NOMO-1 treated with DMSO at 0.1 percent for 48 hours (cell line): ENCODE measurements at regions not wholly inside any gene's neighbourhood (a gene's known extent, or its start where the extent isn't known, plus 50 kb on each side); places are given as distances from the start of the nearest gene placed in this dataset.
"Not testable (repeated sequence)": the region's sequence is repeated elsewhere in the genome, so short reads cannot be mapped to it uniquely, and the experiment has no call there.

Experiments used
- DNase-seq: peaks from one replicate; lab custom pipeline; 2025; ENCODE audit not compliant: unreplicated experiment; lab: John Stamatoyannopoulos, UW

DNA sequence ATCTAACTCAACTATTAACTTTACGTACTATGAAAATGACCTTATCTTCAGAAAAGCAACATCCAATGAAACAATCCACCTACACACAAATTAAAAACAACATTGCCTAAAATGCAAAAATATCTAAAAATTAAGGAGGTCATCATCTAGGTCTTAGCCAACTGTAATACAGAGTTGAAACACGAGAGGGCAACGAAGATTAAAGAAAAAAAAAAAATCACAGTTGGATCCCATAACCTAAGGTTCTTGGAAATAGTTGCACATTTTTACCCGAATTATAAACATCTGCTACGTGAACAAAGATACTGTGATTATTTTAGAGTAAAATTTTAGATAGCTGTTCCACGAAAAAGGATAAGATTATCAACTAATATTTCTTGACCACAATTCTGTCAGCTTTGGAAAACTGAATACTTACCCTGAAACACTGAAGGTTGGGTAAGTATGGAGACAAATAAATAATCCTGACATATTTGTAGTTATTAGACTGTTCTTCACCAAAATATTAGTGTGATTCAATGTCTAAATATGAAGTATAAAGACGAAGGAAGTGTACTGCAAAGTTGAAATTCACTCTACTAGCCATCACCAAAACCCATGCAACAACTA lies 88.0 kb upstream of the AK4 start:
- DNase-seq = peak; percentile 19

DNA sequence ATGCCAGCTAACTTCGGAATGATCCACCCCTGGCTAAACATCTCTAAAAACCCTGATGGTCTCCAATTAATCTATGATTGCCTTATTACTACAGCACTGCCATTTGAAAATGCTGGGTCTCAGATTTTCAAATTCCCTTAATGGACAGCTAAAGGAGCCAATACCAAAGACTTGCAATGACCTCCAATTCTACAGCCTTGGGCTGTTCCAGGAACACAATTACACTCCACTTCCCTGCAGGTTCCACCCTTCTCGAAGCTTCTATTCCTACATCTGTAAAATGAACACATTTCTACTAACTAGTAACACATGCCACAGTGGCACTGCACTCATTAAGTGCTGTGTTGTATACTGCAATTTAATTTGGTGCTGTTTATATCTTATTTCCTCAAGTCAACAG lies 85.7 kb upstream of the AK4 start:
- no peak for DNase-seq

DNA sequence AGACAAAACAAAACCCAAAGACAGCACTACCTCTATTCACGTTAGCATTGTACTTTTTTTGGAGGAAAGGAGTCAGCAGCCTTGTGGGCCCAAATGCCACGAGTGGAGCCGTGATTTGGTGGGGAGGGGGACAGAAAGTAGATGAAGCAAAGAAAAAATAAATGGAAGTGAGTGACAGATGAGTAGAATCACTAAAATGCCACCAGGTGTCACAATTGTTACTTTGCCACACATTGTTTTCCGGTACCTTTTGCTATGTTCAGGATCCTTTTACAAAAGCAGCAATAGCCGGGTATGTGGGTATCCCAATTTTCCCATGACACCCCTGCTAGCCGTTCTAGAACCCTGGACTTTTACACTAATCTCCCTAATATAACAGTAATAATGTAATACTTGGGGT lies 85.0 kb upstream of the AK4 start:
- DNase-seq = peak; percentile 3

DNA sequence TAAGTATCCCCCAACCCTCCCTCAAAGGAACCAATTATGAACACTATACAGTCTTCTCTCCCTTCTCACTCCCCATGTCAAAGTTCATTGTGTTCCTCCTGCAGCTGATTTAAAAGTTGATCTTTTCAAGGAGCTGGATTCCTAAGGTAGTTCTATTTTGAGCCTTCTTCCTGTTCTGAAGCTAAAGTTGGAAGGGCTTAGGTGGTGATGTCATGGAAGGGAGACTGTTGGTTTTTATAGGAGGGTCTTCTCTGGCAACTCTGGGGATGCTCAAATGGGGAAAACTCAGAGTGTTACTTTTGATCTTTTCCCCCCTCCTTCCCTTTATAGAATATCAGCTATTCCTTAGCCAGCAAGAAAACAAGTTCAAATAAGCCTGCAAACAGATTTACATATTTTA lies 83.0 kb upstream of the AK4 start:
- no peak for DNase-seq

DNA sequence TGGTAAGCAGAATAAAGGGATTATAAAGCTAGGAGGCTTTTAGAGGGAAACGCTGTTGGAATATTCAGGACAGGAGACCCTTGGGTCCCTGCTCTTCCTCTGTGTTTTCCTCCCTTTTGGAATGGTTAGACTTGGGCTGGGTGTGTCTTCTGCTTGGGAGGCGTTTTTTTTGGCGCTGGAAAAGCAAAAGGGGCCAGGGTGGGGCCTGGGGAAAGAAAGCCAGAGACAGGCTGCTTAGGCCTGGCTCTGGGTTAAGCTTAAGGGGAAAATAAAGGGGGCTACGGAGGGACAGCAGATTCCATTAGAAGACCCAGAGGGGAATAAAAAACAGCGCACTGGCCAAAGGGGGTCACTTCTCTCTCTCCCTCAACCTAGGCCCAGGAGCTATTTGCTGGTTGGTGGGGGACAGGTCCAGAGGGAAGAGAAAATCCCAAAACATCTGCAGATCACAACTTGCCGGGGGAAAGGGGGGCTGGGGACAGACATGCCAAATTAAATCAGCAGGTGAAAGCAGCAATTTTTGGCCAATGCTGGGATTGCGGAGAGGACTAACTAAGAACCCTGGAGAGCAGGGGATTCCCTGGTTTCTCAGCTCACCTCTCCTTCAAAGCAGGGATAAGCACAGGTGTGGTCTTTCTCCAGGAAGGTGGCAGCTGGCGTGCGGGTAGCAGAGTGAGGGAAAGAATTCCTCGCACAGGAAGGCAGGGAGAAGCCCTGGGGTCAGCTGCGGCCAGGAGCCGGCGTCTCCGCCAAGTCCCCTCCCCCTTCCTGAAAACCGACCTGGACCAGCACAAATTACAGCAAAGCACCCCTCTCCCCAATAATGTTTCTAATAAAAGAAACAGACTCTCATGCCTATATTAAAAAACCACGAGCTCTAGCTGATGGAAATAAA lies 82.2 kb upstream of the AK4 start:
- DNase-seq = no peak

DNA sequence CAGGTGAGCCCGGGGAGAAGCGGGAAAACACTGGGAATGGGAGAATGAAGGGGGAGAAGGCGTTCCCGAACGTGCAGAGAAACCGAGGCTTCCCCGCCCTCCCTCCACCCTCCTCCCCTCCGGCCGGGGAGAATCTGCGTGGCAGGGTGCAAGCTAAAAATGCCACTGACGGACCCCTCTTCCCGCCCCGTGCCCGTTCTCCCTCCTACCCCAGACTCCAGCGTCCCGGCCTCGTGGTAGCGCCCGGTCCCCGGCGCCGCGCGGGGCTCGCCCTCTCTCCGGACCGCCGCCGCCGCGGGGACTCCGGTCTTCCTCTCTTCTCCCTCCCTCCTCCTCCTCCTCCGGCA lies 81.6 kb upstream of the AK4 start:
- no peak for DNase-seq

DNA sequence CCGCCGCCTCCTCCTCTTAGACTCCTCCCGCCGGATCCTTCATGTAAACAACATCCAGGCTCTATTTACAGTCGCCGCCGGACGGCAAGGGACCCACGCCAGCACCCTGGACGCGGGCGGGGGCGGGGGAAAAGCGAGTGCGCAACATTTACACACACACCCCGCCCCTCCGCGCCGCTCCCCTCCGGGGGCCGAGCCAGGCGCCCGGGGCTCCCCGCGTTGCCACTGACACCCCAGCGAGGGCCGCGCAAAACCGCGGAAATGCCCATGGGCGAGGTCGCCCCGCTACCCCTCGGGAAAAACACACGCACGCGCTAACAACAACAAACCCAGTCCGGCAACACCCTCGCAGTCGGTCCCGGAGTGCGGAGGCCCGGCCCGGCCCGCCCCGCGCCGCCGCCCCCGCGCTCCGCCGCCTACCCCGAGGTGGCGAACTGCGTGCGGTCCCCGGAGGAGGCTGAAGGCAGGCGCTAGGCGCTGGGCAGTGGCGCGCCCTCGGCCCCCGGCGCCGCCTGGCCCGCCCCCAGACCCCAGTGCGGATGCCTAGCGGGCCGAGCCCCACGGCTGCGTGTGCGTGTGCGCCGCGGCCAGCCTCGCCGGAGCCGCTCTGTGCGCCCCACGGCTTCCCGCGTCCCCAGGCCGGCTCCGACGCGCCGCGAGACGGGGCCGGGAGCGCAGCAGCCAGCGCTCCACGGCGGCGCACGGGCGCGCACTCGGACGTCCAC lies 81.1 kb upstream of the AK4 start:
- peak; percentile 45 for DNase-seq

DNA sequence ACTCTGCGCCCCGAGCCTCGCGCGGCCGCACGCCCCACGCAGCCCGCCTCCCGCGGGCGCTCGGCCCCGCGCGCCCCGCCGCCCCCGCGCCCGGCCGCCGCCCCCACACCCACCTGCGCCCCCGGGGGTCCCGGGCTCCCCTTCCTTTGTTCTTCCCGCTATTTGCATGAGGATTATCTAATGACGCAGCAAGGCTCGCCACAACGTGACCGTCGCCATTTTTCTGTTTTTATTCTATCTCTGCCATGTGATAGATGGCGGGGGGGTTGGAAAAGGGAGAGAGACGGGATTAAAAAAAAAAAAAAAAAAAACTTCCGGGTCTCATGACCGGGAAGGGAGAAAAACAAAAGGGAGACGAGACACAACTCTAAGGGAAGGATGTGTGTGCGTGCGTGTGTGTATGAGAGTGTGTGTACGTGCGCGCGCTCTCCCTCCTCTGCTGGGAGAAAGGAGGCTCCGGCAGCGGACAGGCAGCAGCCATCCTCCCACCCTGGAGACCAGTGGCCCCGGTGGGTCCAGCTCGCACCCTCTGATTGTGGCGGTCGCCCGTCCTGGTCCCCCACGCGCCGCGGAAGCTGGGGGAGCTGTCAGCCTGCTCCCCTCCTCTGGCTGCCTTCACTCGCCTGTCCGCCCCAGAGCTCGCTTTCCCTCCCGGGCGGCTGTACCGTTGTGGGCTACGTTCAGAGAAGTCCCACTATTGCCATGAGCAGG lies 80.4 kb upstream of the AK4 start:
- DNase-seq = peak; percentile 53

DNA sequence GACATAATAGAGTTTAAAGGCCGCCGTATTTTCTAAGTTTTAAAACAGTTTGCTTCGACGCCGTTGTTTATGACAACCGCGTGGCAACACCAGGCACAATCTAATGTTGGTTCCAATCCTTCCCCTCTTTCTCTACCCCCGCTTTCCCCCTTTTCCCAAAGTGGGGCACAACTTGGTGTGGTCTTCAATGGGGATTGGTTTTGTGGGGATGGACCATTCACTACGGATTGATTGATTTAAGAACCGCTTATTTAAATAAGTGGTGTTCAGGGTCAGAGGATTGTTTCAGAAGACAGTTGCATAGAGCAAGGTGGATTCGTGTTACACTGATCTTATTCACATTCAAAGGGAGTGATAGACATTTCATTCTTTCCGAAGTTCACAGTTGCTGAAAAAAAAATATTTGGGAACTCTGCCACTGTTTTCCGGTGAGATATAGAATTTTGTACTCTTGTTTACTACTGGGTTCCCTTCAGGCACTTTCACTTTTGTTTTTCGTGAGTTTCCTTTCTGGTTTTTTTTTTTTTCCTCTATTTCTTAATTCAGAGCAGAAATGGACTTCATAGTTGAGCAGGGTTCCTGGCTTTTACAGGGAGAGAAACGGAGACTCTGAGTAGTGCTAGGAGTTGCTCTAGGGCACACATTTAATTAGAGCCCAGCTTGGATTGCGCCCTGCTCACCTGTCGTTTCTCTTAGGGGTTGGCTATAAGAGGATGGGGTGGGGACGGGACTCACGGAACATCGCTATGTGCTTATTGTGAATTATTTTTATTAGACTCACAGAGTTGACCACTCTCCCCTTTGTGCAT lies 79.6 kb upstream of the AK4 start:
- DNase-seq = peak; percentile 23

DNA sequence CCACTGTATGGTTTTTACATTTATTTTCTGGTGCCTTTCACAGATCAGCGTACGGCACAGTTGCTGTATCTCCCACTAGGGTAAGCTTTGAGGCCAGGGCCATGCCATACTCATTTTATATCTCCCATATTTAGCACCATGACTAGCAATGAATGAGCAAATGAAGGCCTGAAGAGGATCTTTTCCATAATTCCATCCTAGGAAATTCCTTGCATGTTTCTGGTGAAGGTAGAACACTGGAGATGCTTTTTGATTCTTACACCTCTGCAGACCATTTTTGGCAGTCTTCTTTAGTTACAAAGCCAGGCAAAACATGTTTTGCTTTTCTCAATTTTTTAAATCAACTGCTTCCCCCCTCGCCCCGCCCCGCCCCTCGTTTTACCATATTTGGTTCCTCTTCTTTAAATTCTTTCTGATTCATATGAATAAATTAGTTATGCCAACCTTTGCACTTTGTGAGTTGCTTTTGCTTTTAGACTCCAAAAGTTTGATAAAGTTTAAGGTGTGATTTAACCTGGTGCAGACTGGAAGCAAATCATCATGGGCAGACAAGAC lies 78.9 kb upstream of the AK4 start:
- DNase-seq = peak; percentile 40

DNA sequence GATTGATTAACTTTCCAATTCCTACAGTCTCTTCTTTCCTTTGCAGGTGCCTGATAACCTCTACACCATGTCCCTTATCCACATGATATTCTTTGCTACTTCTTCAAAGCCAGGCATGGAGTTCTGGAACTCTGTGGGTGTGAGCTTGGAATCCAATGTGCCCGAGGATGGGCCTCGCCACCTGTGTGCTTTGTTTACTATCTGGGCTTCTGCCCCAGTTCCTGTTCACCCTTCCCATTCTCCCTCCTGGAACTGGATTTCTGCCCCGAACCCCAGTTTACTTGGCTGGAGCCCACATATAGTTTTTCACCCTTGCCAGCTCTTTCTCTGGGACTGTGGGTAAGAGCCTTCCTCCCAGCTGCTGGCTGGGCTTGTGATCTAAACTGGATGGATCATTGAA lies 75.2 kb upstream of the AK4 start:
- no peak for DNase-seq

DNA sequence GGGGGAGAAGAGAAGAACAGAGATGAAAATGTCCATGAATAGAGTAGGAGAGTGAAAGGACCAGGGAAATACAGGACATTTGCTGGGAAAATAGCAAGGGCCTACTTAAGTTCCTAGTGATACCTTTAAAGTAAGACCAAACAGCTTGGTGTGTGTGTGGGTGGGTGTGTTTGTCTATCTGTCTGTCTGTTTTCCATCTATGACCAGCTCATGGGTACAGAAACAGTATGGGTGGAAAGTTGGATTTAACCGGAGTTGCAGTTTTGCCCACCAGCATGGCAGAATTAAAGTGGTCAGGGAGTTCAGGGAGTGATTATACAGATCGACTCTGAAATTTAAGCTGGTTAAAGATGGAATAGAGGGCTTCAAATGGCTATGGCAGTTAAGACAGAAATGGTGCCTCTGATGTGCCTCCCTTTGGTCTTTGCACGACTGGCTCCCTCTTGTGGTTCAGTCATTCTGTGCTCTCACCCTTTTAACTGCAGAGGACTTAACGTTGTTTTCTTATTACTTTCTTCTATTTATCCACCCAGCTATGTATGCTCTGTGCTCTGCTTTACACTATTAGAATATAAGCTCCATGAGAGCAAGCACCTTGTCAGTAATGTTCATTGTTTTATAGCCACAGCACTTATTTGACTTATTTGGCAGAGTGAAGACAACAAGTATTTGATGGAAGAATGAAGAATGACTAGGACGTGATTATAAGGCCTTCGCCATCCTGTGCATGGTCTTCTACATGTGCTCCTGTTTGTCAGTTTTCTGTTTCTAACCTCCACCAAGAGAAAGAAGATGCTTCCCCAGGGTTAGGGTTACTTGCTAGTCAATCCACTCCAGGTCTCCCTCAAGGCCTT lies 72.7 kb upstream of the AK4 start:
- DNase-seq = peak; percentile 58

DNA sequence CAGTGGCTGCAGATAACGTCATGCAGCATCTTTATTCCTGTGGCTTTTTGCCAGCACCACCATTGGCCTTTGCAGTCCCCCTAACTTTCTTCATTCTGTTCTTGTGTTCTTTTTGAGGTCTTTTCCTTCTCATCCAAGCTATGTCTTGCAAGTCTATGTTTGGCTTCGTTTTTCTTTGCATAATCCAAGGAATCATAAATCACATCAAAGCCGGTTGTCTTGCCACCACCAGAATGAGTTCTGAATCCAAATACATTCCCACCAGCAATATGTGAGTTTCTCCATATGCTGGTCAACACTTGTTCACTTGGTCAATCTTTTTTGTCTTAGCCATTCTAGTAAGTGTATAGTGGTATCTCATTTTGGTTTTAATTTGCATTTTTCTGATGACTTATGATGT lies 70.6 kb upstream of the AK4 start:
- DNase-seq = no peak

DNA sequence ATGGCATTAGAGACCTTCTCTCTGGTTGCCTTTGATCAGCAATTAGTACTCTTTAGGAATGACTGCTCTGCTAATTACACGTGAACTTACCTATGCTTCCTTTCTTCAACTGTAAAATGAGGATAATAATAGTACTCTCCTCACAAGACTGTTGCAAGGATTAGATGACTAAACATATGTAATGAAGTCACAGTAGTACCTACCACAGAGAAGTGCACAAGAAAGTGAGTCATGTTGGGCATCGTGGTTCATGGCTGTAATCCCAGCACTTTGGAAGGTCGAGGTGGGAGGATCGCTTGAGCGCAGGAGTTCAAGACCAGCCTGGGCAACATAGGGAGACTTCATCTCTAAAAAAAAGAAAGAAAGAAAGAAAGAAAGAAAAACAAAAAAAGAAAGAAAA lies 68.1 kb upstream of the AK4 start:
- DNase-seq = peak; percentile 12

DNA sequence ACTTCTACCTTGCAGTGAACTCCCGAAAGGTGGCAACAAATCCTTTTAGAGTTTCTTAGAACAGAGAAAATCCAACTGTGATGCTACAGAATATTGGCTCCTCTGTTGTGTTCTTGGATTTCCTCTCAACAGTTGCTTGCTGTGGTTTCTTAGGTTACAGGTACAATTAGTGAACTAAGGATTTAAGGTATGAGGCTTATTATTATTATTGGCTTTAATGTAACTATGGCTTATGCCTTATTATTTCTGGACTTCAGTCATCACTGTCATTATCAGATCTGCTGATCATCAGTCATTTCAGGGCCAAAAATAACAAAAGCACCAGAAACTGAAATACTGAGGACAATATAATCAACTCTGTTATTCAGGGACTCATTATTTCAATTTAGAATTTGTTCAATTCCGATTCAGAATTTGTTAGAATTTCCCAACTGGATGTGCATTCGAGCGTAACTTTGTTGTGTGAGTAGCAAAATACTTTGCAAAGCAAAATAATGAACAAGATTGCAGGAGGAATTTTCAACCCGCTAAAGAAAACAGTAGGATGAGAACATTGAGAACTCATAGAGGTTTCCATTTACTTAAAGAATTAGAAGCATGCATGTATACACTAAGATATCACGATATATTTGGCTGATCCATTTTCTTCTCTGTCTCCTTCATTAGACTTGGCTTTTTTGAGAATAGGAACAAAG lies 65.5 kb upstream of the AK4 start:
- DNase-seq = no peak

DNA sequence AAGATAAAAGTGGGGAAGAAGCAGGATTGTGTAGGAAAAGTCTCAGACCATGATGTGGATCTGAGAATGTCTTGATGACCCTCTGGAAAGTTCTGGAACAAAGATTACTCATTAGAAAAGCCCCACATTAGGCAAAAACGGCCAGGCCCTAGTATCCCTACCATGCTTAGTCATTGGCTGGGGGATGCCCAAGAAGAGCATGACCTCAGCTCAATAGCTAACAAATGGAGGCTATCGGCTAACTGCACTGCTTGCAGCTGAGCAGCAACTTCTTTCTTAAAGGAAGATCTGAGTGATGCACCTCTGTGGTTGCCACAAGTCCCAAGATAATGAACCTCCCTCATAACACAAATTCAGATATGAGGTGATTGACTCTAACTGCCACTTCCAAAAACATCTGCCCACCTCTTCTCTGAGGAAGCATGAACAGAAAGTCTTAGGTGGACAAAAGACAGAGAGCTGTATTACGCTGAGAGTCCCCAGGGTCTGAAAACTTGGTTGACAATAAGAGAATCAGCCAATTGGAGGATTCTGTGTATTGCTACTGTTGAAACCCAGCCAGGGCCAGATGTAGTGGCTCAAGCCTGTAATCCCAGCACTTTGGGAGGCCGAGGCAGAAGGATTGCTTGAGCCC lies 64.6 kb upstream of the AK4 start:
- DNase-seq = no peak

DNA sequence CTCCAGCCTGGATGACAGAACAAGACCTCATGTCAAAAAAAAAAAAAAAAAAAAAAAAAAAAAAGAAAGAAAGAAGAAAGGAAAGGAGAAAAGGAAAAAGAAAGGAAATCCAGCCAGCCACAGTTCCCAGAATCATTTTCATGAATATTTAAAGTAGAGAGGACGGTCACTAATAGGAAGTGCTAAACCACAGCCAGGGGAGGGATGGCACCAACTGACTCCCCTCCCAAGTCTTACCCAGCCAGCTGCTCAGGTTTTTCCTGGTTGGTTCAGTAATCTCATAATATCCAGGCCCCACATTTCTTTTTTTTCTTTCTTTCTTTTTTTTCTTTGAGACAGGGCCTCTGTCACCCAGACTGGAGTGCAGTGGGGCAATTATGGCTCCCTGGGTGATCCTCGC lies 63.9 kb upstream of the AK4 start:
- DNase-seq = peak; percentile 7

DNA sequence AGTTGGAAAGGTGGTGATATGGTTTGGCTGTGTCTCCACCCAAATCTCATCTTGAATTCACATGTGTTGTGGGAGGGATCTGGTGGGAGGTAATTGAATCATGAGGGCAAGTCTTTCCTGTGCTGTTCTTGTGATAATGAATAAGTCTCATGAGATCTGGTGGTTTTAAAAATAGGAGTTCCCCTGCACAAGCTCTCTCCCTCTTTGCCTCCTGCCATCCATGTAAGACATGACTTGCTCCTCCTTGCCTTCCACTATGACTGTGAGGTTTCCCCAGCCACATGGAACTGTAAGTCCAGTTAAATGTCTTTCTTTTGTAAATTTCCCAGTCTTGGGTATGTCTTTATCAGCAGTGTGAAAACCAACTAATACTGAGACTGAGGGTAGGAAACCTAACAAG lies 60.5 kb upstream of the AK4 start:
- DNase-seq = not testable (repeated sequence)
